ENCODE measurements at regions not wholly inside any gene's neighbourhood (a gene's known extent, or its start where the extent isn't known, plus 50 kb on each side); places are given as distances from the start of the nearest gene placed in this dataset.

DNA sequence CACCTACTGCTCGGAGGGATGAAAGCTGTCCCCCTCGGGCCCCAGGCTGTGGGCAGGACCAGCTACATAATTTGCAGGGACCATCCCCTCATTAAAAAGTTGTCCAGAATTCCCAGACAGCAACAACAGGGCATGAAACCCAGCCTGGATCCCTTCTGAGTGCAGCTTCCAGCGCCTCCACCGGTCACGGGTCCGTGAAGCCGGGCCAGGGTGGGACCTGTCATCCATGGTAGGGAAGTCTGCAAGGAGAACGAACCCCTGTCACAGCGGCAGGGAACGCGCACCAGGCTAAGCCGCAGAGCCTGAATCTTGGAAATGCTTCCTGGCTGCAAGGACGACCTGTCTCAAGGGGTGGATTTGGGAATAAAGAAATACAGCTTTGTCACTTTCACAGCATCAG is 214.2 kb downstream of the RBFOX3 start:
- Histone ChIP-seq H3K4me3 (replicated peaks in 1 of 2; ENCODE audit: low read depth in 1 of 2, low read length in 2 of 2) (no peak overlapping the region), H2AFZ (ENCODE audit: low read depth, low read length, poor library complexity, severe bottlenecking) (no peak overlapping the region), H4K20me1 (ENCODE audit: insufficient read depth) (no peaks in the 10 kb centered on the region), H3K9me3 (ENCODE audit: control insufficient read depth in 1 of 2, insufficient read depth in 1 of 2, low read depth in 1 of 2, low read length in 2 of 2) (no peaks in the 10 kb centered on the region), H3K79me2 (ENCODE audit: insufficient read depth, low read length) (no peaks in the 10 kb centered on the region), H3K4me1 (ENCODE audit: control insufficient read depth in 1 of 2, insufficient read depth in 2 of 2, low read length in 2 of 2) (peaks cover 4 to 16% of the 10 kb centered on the region in 2 experiments; a peak in 2 of 4 replicates), H3K27ac (ENCODE audit: low read depth, low read length) (no peak overlapping the region), H3K4me2 (ENCODE audit: low read length) (no peak overlapping the region), H3K9ac (ENCODE audit: low read length) (no peak overlapping the region), H3K36me3 (ENCODE audit: control insufficient read depth in 1 of 2, insufficient read depth in 2 of 2, low read length in 2 of 2) (no peaks in the 10 kb centered on the region), H3K27me3 (ENCODE audit: insufficient read depth, low read length) (peaks cover 39% of the 10 kb centered on the region), H3K9me2 (ENCODE audit: insufficient read depth) (no peaks in the 10 kb centered on the region)
- intact Hi-C loops (cut with micrococcal nuclease): no loop called here
- CTCF ChIA-PET: interaction anchor here (1.1 to 1.9 kb wide), 4 partner anchors 8 to 351 kb away, joined by 4 to 10 read pairs (median 6); no protein-coding TSS in a partner anchor
- POLR2A ChIA-PET: no interaction called here
- BruUV-seq (replicated peaks): no TSS peak
- DNase-seq (ENCODE audit: low read depth, low spot score) (no peak), ATAC-seq (no peak)
- RAD21 ChIA-PET (ENCODE audit: low non-redundant PET in 1 of 2, low total read pairs in 2 of 2, uncharacterized antibody in 2 of 2, unreplicated experiment in 2 of 2): no interaction called here
- no peak for TF ChIP-seq EGR1 (IDR thresholded peaks at IDR 0.05; ENCODE audit: low read depth)
- TF ChIP-seq FOSL1 (IDR thresholded peaks at IDR 0.05; ENCODE audit: low read depth): no peak
- TF ChIP-seq SIN3A (IDR thresholded peaks at IDR 0.05; ENCODE audit: low read depth): no peak
- TF ChIP-seq CTCF (IDR thresholded peaks at IDR 0.05 in 2 of 3, conservative IDR thresholded peaks at IDR 0.05 in 1 of 3; ENCODE audit: borderline replicate concordance in 1 of 3, insufficient read depth in 1 of 3, low read depth in 2 of 3, low read length in 2 of 3): no peak
- TF ChIP-seq SP1 (IDR thresholded peaks at IDR 0.05; ENCODE audit: low read depth): no peak
- no peak for TF ChIP-seq CBX3 (IDR thresholded peaks at IDR 0.05; ENCODE audit: low read depth)
- TF ChIP-seq ELF1 (IDR thresholded peaks at IDR 0.05; ENCODE audit: borderline replicate concordance, low read depth): no peak
- no peak for TF ChIP-seq ZFX (IDR thresholded peaks at IDR 0.05)
- no peak for TF ChIP-seq EZH2phosphoT487 (IDR thresholded peaks at IDR 0.05; ENCODE audit: borderline replicate concordance)
- TF ChIP-seq YY1 (IDR thresholded peaks at IDR 0.05; ENCODE audit: extremely low read depth, insufficient replicate concordance, low read depth, low read length): no peak
- TF ChIP-seq, protein P1, sequence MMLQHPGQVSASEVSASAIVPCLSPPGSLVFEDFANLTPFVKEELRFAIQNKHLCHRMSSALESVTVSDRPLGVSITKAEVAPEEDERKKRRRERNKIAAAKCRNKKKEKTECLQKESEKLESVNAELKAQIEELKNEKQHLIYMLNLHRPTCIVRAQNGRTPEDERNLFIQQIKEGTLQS (IDR thresholded peaks at IDR 0.05): no peak
- no peak for TF ChIP-seq POLR2AphosphoS5 (IDR thresholded peaks at IDR 0.05; ENCODE audit: low read depth, low read length)
- TF ChIP-seq ZNF274 (IDR thresholded peaks at IDR 0.05; ENCODE audit: low read depth, low read length): no peak
- TF ChIP-seq, protein P2, sequence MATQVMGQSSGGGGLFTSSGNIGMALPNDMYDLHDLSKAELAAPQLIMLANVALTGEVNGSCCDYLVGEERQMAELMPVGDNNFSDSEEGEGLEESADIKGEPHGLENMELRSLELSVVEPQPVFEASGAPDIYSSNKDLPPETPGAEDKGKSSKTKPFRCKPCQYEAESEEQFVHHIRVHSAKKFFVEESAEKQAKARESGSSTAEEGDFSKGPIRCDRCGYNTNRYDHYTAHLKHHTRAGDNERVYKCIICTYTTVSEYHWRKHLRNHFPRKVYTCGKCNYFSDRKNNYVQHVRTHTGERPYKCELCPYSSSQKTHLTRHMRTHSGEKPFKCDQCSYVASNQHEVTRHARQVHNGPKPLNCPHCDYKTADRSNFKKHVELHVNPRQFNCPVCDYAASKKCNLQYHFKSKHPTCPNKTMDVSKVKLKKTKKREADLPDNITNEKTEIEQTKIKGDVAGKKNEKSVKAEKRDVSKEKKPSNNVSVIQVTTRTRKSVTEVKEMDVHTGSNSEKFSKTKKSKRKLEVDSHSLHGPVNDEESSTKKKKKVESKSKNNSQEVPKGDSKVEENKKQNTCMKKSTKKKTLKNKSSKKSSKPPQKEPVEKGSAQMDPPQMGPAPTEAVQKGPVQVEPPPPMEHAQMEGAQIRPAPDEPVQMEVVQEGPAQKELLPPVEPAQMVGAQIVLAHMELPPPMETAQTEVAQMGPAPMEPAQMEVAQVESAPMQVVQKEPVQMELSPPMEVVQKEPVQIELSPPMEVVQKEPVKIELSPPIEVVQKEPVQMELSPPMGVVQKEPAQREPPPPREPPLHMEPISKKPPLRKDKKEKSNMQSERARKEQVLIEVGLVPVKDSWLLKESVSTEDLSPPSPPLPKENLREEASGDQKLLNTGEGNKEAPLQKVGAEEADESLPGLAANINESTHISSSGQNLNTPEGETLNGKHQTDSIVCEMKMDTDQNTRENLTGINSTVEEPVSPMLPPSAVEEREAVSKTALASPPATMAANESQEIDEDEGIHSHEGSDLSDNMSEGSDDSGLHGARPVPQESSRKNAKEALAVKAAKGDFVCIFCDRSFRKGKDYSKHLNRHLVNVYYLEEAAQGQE (IDR thresholded peaks at IDR 0.05; ENCODE audit: low read depth): no peak
- no peak for TF ChIP-seq JUND (IDR thresholded peaks at IDR 0.05)
- no peak for TF ChIP-seq EZH2 (IDR thresholded peaks at IDR 0.05)
- TF ChIP-seq, protein P3, sequence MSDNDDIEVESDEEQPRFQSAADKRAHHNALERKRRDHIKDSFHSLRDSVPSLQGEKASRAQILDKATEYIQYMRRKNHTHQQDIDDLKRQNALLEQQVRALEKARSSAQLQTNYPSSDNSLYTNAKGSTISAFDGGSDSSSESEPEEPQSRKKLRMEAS (IDR thresholded peaks at IDR 0.05): no peak
- TF ChIP-seq SRF (IDR thresholded peaks at IDR 0.05; ENCODE audit: low read depth): no peak
- TF ChIP-seq POLR2A (IDR thresholded peaks at IDR 0.05; ENCODE audit: borderline replicate concordance, extremely low read depth, insufficient read depth, insufficient read length): no peak
